GM18517 (cell line): ENCODE measurements at regions not wholly inside any gene's neighbourhood (a gene's known extent, or its start where the extent isn't known, plus 50 kb on each side); places are given as distances from the start of the nearest gene placed in this dataset.

Experiments used
- ATAC-seq: cut with Tn5 transposase; IDR thresholded peaks from one replicate; pipeline ENCODE4 v1.9.1; 2021; ENCODE audit warnings: mild to moderate bottlenecking, moderate library complexity; ENCODE audit not compliant: unreplicated experiment

DNA sequence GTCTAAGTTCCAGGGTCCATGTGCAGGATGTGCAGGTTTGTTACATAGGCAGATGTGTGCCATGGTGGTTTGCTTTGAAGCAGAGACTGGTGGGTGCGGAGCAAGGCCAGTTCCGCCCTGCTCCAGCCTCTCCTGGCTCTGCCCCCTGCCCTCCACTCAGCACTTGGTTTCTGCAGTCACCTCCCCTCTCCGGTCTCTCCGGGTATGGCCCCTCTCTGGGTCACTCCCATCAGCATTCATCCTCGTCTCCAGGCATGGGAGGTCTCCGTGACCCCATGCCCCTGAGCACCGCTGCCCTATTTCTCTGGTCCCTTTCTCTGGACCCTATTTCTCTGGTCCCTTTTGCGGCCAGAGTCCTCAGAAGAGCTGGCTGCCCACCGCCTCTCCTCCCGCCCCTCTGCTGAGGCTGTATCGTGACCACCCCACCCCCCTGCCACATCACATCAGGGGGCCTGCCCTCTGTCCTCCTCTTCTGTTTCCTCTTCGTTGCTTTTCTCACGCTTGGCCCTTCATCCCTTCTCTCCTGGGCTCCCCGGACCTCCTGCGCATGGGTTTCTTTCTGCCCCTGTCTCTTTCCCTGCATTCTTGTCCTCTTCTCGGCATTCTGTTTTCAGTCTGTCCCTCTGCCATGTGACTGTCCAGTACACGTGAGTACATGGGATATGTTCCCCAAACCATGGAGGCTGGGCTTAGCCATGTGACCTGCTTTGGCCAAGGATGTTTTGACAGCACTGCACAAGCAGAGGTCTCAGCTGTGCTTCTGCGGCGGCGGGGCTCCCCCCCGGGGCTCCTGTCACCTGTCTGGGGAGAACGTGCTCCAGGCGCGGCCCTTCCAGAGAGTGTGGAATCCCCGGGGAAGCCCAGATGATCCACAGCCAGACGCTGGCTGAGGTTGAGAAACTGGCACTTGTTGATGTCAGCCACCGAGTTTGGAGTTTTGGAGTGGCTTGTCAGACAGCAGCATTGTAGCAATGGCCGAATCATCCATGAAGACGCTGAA is 54.4 kb upstream of the C1orf174 start:
- ATAC-seq = no peak

DNA sequence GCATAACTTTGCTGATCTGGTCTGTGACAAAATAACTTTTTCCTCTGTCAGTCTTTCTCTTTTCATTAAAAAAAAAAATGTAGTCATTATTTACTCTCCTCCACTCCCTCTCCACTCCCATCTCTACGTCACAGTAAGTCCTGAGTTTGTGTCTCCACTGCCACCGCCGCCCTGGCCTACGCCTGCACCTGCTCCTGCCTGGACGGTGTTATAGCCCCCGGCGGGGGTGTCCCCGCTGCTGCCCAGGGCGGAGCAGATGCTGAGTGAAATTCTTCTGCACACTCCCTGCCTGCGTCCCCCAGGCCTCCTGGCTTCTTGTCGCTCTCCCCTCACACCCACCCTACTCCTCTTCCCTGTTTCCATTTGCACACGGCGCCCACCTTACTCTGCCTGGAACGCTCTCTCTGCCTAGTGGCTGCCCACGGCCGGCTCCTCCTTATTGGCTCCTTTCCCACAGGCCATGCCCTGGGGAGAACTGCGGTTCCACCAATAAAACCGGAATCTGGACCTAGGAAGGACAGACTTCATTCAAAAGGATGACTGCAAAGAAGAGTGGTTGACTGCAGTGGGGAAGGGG is 55.2 kb upstream of the C1orf174 start:
- ATAC-seq = no peak

DNA sequence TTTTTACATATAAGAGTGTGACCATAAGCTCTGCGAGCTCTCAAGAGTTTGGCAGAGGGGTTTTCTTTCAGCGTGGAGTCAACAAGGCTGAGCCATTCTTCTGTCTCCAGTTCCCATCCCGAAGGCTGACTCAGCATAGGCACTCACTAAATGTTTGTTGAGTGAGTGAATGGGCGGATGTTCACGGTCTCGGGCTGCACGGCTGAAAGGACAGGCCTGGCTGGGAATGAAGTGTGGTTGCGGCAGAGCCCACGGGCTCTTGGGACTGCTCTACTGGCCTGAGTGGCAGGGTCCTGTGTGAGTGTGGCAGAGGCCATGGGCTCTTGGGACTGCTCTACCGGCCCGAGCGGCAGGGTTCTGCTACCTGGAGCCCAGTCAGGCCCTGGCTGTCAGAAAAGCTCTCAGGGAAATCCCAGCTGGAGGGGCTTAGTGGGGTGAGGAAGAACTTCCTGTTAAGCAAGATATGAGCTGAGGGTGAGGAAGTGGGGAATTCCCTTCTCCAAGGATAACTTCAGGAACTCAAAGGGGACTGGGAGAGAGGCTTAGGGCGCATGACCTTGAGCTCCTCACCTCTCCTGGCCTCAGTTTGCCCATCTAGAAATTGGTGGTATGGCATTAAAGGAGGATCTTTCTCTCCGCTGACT is 56.6 kb upstream of the C1orf174 start:
- ATAC-seq = no peak

DNA sequence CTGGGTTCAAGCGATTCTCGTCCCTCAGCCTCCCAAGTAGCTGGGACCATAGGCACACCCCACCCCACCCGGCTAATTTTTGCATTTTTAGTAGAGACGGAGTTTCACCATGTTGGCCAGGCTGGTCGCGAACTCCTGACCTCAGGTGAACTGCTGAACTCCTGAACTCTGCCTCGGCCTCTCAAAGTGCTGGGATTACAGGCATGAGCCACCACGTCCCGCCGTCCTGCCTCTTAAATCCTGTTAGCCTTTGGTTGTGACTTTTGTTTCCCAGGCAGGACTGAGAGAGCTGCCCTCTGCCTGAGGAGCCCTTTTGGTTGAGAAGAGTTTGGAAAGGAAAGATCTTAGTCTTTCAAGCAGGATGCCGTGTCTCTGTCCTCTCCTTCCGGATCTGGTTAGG is 59.3 kb upstream of the C1orf174 start:
- no peak for ATAC-seq

DNA sequence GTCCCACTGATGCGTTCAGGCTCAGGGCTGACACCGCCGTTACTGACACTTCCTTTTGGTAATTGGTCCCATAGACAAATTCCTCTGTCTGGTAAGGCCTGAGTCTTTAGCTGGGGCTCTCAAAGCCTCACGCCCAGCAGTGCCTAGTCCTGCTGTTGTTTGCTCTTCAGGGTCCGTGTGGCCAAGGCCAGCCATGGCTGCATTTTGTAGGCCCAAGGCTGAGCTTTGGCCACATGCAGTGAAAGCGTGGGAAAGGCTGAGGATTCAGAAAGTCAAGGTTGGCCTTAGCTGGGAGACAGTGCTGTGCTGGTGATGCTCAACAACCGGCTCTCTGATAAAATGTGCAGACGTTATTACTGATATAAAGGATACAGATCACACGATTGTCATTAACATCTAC is 63.5 kb upstream of the C1orf174 start:
- no peak for ATAC-seq

DNA sequence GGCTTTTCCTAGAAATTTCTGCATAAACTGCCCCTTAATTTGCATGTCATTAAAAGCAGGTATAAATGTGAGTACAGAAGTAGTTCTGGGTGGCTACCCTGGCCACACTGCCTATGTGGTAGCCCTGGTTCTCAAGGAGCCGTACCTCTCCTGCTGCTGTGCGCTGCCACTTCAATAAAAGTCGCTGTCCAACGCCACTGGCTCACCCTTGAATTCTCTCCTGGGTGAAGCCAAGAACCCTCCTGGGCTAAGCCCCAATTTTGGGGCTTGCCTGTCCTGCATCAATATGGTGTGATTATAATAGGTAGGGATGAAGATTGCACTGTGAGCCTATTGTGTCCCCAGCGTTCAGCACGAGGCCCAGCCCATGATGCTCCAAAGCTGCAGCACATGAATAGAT is 65.6 kb upstream of the C1orf174 start:
- no peak for ATAC-seq

DNA sequence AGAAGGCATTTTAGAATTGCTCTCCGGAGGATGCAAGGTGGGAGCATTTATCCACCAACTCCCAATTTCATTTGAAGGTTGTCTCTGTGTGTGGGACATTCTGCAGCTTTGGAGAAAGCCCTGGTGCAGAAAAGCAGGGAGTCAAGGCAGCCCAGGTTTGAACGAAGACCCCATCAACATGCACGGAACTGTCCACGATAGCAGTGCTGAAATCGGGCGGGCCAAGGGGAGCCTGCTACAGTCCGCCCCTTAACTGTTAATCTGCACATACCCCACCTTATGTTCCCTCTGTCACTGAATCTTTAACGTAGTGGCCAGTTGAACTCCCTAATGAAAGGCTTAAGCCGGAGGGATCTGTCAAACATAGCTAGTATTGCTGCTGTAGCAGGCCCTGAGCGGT is 68.8 kb upstream of the C1orf174 start:
- ATAC-seq = no peak

DNA sequence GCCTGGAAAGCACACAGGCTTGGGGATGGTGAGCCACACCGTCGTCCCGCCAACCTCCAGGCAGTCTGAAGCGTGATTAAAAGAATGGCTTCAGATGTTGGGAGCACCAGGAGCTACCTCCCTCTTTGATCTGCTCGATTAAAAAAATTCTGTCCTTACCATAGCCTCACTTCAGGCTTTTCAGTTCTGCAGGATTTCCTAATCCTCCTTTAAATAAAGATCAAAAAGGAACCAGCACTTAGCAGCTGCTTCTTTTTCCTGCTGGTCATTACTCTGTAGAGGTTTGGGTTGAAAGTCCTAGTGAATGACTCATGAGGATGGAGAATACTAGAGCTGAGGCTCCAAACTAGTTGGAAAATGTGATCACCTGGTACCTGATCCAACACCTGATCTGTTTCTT is 71.9 kb upstream of the C1orf174 start:
- ATAC-seq = no peak

DNA sequence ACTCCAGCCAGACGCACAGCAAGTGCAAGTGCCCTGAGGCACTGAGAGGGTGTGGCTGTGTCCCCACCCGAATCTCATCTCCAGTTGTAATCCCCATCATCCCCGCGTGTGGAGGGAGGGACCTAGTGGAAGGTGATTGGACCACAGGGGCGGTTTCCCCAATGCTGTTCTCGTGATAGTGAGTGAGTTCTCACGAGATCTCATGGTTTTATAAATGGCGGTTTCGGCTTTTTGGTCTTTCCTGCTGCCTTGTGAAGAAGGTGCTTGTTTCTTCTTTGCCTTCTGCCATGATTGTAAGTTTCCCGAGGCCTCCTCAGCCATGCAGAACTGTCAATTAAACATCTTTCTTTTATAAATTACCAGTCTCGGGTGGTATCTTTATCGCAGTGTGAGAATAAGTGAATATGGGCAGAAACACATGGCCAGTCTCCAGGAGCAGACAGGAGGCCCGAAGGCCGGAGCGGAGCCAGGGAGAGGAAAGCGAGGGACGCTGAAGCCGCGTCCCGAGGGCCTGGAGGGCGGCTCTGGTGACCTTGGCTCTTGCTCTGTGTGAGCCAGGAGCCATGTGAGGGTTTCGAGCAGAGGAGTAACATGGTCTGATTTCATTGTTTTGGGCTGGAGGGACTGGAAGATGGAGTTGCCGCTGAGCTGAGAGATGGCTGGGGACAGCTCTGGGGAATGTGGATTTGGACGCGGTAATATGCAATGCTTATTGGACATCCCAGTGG is 76.0 kb upstream of the C1orf174 start:
- ATAC-seq = no peak

DNA sequence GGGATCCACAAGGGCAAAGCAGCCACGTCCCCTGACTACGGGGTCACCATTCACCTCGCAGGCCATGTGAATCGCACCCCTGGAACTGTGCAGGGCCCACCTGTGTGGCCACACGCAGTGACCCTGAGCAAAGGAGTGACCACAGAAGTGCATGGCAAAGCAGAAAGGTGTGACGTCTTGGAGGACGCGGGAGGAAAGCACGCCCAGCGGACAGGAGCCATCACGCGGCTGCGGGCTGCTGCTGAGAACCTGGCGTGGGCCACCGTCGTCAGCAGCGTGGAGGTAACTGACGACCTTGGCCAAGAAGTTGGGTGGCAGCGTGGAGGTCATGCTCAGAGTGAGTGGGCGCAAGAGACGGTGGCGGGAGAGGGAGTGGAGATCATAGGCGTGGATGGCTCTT is 76.7 kb upstream of the C1orf174 start:
- no peak for ATAC-seq

DNA sequence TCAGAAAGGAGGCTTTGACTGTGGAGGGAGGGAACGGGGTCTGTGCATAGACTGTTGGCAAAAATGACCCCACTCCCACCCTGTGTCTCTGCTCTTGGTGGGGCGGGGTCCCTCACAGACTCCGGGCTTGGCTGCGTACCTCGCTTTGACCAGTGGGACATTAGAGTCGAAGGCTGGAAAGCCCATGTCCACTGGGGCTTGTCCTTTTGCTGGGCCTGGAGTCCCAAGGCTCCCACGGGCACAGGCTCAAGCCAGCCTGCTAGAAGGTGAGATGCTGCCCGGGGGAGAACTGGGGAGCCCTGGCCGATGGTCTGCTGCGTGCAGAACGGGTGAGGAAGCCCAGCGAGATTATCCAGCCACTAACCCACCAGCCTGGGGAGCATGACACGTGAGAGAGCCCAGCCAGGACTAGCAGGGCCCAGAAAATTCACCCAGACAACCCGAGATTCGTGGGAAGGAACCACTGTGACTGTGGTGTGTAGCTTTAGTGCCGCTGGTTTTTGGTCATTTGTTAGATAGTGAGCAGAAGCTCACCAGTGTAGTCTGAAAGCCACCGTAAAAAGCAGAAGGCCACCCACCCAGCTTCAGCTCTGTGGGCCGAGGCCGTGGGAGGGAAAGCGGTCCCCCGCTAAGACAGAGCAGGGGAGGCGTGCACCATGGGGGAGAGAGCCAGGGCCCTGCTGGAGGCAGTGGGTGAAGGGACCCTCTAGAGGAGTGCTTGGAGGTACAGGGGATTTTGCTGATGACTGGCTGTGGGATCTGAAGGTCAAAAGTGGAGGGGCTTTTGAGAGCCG is 78.3 kb upstream of the C1orf174 start:
- ATAC-seq = no peak

DNA sequence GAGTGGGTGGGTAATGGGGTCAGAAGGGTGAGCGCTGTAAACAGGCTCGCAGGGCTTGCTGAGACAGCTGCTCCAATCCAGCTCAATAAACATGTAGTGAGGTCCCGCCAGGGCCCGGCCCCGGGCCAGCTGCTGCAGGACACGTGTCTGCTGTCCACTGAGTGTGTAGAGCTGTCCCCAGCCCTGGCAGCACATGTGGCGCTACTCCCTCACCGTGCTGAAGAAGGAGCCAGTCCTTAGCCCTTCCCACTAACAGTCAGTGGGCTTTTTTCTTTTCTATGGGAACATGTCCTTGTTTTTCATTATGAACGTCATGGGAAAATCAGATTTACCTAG is 78.9 kb upstream of the C1orf174 start:
- ATAC-seq = no peak

DNA sequence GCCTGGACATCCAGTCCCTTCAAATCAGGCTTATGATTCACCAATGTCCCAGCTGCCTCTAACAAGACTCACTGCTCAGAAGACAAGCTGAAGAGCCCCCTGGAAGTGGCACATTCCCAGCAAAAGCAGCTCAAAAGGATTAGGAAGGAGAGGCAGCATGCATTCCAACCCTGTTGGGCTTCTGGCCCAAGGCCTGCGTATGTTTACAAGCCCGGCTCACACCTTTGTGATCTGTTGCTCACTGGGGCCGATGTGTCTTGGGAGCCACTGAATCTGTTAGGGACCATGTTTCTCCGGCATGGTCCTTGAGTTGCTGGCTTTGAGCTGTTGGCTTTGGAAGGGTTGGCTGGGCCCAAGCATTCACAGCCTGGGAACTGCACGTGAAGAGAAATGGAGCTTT is 81.2 kb upstream of the C1orf174 start:
- no peak for ATAC-seq

DNA sequence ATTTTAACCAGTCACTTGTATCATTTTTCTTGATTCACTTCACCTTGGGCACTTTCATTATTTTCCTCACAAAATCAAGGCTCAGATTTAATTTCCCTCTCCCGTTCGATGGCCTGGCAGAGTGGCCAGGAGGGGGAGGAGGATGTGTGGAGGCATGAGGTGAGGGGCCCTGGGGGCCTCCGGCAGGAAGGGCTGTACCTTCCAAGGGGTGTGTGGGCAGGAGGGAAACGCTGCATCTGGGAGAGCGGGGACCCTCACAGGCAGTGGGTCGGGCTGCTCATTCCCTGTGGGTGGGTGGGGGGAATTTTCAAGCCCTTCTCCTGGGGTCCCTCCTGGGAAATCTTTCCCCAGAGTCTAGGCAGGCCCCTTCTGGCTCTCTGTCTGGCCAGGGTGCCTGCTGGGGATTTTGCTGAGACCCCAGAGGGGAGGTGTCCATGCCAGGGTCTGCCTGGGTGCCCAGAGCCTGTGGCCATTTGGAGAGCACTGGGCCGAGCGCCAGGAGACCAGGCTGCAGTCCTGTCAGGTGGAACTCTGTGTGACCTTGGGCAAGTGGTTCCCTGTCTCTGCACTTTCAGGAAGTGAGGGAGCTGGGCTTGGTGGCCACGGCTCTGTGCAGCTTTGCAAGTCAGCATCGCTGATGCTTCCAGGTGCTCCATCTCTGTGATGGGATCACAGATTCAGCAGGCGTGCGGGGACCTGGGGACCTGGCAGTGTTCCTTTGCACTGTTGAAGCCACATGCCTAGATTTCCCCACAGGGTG is 81.9 kb upstream of the C1orf174 start:
- no peak for ATAC-seq

DNA sequence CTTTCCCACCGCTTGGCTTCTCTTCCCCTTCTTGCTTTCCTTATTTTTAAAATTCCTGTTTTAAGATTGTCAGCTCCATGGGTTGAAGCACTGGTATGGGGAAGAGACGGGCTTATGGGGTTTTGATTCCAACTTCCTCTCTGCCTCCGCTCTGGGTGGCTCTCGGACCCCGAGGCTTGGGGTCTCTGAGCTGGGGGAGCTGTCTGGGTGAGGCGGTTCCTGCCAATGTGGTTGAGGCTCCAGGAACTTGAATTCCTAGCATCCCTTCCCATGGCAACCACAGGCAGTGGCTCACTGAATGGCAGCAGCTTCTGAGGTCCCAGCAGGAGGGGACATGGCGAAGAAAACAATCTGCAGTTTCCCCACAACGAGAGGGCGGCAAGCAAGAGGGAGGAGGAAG is 83.1 kb upstream of the C1orf174 start:
- no peak for ATAC-seq

DNA sequence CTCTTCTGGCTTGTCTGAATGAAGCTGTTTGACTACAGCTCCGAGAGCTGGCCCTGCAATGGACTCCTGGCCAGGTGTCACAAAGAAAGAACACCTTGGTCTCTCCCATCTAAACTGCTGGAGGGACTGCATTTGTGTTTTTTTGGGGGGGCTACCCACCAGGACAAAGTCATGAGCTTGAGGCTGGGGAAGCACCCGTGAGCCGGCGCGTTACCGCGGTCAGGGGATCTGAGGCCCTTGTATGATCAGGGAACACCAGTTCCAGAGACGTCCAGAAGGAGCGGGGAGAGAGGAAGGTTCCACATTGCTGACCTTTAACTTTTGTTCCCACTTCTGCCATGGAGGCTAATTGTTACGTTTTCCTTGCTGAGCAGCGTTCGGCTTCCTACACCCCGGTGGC is 84.5 kb upstream of the C1orf174 start:
- no peak for ATAC-seq

DNA sequence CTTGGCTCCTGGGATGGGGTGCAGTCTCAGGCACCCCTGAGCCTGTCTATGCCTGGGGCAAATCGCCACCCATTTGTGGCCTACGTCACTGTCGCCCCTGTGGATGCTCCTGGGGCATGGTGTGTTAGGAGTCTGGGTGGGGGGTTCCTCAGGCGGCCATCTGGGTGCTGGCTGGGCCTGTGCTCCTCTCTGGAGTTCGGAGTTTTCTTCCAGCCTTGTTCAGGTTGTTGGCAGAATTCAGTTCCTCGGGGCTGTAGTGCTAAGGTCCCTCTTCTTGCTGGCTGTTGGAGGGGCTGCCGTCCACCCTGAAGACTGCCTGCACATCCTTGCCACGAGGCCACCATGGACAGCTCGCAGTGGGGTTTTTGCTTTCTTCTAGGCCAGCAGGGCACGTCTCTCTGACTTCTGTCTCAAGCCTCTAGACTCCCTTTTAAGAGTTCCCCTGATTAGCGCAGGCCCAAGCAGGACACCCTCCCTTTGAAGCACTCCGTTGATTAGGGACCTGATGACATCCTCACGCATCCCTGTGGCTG is 86.7 kb upstream of the C1orf174 start:
- ATAC-seq = no peak

DNA sequence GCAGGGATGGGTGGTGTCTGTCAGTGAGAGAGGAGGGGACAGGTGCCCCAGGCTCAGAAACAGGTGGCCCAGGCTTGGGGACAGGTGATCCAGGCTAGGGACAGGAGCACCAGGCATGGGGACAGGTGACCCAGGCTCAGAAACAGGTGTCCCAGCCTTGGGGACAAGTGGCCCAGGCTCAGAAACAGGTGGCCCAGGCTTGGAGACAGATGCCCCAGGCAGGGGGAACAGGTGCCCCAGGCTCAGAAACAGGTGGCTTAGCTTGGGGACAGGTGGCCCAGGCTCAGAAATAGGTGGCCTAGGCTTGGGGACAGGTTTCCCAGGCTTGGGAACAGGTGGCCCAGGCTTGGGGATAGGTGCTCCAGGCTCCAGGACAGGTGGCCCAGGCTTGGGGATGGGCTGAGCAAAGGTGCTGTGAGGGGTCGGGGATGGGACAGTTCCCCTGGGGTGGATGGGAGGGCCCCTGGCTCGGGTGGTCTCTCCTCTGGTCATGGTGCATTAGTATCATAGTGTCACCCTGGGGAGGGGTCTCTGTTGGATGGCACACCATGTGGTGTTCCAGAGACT is 87.7 kb upstream of the C1orf174 start:
- ATAC-seq = no peak

DNA sequence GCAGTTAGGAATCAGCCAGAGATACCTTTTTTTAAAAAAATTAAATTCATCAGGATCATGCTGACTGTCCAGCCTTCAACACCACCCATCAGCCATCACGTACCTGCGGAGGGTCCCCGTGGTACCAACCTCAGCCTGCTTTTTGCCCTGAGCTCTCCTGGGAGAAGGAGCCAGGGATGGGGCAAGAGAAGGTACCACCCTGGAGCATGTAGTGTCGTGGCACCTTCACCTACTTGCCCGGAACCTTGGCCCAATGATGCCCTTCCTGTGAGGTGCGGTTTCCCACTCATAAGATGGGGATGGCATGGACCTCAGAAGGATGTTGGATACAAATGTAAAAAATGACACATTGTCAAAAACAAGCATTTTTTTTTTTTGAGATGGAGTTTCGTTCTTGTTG is 88.4 kb upstream of the C1orf174 start:
- no peak for ATAC-seq
